ENCODE measurements at regions not wholly inside any gene's neighbourhood (a gene's known extent, or its start where the extent isn't known, plus 50 kb on each side); places are given as distances from the start of the nearest gene placed in this dataset.

- TF ChIP-seq CTCF (tag by site-specific recombination; IDR thresholded peaks at IDR 0.05), result no peak
- no peak for TF ChIP-seq ZNF366 (tag by site-specific recombination; conservative IDR thresholded peaks at IDR 0.05)
- TF ChIP-seq INSM2 (tag by site-specific recombination; IDR thresholded peaks at IDR 0.05), result no peak
- TF ChIP-seq ZNF394 (tag by site-specific recombination; IDR thresholded peaks at IDR 0.05; ENCODE audit: borderline replicate concordance), result no peak
- TF ChIP-seq ZIC2 (tag by site-specific recombination; IDR thresholded peaks at IDR 0.05), result no peak
- no peak for TF ChIP-seq ZNF768 (tag by site-specific recombination; IDR thresholded peaks at IDR 0.05)
- no peak for TF ChIP-seq ZNF580 (tag by site-specific recombination; IDR thresholded peaks at IDR 0.05)
- no peak for TF ChIP-seq ZNF660 (tag by site-specific recombination; IDR thresholded peaks at IDR 0.05)
- TF ChIP-seq ELK4 (IDR thresholded peaks at IDR 0.05; ENCODE audit: borderline replicate concordance, low read depth, low read length), result no peak
- no peak for TF ChIP-seq ZNF26 (tag by site-specific recombination; IDR thresholded peaks at IDR 0.05)
- no peak for TF ChIP-seq TSHZ1 (tag by site-specific recombination; IDR thresholded peaks at IDR 0.05; ENCODE audit: borderline replicate concordance)
- TF ChIP-seq PATZ1 (tag by site-specific recombination; IDR thresholded peaks at IDR 0.05), result no peak
- no peak for TF ChIP-seq PRDM6 (tag by site-specific recombination; IDR thresholded peaks at IDR 0.05)
Observed at GRCh38 chr5:3854188-3854821, 258.7 kb downstream of the IRX1 start.
